Globus pallidus (tissue), 1 donor: ENCODE measurements at regions not wholly inside any gene's neighbourhood (a gene's known extent, or its start where the extent isn't known, plus 50 kb on each side); places are given as distances from the start of the nearest gene placed in this dataset.
"Not testable (repeated sequence)": the region's sequence is repeated elsewhere in the genome, so short reads cannot be mapped to it uniquely, and the experiment has no call there.

Source experiments
- DNase-seq: peaks from one replicate; pipeline ENCODE4 v3.0.0-alpha.2; 2015; ENCODE audit warnings: low spot score

DNA sequence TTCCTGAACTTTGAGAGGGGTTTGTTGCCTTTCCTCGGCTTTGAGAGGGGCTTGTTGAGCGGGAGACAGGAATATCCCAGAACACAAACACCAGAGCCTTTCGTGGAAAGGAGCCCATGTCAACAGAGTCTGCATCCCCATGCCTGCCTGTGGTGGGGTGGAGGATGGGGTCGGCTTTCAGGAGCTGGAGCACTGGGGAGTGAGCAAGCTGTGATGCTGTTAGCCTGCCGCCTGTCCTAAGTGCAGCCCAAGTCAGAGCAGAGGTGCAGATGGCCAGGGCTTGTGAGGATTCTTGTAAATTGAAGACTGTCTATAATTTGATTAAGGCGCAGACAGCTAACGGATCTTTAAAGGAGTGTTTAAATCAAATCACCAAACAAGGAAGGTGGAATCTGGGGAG is 103.3 kb upstream of the ANK2 start:
- no peak for DNase-seq

DNA sequence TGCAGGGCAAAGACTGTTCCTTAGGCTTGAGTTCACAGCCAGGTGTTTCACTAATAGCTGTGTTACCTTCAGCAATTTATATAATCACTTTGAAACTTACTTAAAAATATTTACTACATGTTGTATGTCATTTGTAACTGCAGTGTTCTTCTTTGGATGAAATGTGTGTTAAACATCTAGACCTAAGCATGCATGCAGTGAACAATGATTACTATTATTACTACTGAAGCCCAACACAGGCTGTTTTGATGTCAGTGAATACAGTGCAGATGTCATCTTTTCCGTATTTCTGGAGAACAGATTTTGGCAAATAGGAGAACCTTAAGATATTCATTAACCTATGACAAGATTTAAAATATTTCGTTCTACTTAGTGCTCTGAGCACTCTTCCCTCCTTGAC is 101.8 kb upstream of the ANK2 start:
- no peak for DNase-seq

DNA sequence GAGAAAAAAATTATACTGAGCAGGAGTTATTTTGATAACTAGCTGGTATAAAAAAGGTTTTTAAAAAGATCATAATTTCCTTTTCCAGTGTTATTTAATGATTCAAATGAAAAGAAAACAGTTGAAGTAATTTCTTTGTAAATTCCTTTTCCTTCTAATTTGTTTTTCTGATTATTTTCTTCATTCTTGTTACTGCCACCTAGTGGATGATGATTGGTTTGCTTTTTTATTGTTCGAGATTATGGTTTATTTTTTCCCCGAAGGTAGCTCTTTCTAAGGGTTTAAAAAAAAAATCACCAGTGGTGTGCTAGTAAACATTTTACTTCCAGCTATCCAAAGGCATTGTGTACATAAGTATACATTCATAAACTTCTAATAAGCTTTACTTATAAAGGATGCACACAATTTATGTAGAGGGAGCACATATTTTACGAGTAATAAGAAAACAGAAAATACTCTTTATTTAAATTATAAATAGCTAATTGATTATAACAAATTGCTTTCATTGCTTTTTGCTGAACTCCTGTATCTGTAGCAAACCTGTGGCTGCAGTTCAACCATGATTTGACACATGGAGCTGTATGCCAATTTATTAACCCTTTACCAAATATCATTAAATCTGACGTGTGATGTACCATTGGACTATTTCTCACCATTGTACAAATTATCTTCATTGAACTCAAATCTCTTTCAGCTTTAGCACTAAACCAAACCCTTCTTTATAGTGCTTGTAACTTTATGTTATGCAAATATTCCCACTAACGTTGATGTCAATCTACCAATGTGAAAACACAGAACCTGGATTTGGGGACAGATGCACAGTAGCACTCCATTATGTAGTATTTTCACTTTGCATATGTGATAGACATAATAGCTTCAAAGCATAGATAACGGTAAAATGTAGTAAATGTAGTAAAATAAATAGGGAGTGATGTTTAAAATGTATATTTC is 97.8 kb upstream of the ANK2 start:
- DNase-seq, result no peak

DNA sequence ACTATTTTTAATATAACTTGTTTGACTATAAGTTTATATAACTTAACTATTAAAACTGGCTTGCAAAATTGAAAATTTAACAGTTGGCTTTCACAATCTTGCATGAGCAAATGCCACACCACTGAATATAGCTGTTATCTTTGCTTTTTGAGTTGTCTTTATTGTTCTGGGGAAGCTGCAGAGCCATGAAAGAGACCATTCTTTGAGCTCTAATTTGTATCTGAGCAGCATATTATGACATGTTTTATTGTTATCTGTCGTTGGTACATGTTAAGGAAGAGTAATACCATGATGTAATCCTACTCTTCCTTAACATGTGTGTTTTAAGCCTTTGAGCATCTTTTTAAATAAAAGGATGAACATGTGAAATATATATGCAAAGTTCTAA is 97.1 kb upstream of the ANK2 start:
- peak; percentile 86 for DNase-seq

DNA sequence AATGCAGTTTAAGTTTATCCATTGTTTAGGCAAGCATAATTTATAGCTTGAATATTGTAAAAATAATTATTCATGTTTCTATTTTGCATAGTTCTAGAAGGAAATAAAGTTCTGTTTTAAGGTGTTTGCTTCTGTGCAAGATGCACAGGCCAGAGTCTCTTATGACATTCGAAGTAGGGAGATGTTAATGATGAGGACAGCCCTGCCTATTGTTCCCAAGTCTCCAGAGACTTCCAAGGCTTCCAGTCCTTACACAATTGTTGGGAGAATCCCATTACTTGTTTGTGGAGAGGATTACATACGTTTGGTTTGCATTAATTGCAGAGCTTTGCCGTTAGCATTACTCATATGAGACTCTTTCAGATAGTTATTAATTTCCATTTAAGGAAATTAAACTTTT is 96.2 kb upstream of the ANK2 start:
- no peak for DNase-seq

DNA sequence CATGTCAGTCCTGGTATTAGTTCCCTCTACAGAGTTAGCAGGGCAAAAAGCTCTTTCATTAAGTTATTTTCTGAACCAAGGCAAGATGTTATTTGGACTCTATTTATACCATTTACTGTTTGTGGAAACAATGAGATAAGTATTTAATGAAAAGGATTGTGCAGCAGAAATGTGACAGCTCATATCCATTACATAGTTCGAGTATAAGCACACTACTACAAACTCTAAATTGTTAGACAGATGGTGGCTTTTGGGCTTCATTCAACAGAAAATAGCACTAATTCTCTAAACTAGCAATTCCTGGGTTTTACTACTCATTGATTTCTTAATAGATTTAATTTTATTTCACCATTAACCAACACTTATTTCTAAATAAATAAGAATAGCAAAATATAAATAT is 95.2 kb upstream of the ANK2 start:
- no peak for DNase-seq

DNA sequence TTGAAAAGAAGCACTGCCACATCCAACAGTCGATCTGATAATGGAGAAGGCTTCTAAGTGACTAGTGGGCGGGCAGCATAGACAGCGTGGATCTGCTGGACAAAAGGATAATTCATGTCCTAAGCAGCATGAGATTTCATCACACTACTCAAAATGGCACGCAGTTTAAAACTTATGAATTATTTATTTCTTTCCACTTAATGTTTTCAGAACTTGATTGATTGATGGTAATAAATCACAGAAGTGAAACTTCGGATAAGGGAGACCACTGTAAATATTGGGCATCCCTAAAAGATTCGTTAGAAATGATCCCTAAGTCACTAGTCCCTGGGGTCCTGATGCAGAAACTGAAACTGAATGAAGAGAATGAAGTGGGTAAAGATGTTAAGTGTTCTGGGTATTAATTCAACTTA is 93.0 kb upstream of the ANK2 start:
- peak; percentile 89 for DNase-seq

DNA sequence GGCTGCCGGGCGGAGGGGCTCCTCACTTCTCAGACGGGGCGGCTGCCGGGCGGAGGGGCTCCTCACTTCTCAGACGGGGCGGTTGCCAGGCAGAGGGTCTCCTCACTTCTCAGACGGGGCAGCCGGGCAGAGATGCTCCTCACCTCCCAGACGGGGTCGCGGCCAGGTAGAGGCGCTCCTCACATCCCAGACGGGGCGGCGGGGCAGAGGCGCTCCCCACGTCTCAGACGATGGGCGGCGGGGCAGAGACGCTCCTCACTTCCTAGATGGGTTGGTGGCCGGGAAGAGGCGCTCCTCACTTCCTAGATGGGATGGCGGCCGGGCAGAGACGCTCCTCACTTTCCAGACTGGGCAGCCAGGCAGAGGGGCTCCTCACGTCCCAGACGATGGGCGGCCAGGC is 91.7 kb upstream of the ANK2 start:
- not testable (repeated sequence) for DNase-seq

DNA sequence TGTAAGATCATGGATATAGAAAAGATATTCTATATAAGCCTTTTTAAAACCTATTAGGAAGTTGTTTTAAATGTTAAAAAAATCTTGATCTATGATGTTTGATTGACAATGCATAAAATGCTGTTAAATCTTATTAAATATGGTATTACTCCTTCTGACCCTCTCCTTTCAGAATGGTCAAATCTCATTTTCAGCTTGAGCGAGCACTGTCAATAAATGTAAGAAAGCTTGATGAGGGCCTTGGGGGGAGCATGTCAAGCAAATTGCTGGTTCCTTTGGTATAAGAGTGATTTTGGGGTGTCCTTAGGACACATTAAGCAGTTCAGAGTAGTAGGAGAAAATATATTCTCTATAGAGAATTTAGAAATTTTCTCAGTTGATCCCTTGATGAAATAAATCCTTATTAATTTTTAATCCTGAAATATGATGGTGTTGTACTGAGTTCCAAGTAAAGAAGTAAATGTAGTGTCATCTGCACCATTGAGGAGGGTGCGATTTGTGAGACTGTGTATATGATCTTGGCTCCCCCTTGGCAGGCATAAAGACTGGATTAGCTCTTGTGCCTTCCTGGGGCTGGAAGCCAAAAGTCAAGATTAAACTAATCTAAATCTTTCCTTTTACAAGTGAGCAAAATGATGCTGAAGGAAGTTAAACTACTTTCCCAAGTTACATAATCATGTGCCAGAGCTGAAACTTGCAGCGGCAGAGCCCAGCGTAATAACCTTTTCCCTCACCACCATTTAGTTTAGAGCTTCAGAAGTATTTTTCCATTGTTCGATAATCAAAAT is 82.6 kb upstream of the ANK2 start:
- DNase-seq, result no peak

DNA sequence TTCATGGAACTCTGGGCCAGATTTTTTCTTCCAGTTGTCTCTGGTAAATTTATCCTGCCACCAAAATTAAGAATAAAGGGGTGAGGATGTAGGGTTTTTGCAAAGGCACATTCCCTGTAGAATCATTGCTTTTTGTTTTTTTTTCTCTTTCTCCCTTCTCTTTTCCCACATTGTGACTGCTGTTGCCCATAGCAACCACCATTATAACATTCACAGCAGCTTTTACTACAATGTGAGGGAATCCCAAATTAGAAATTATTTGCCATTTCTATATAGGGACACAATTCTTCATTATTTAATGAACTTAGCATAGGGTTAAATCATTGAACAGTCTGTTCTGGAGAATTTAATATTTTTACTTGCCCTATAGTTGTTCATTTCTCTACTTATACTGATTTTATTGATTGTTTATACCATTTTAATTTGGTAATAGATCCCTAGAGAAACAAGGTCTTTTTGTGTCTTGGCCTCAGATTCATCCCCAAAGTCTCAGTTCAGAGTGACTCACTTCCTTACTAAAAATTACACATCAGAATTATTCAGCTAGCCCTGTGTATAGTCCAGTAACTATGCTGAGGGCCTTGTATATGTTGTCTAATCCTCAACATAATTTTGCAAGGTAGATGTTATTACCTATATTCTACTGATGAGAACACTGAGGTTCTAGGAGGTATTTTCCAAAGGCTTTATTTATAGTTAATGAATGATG is 80.8 kb upstream of the ANK2 start:
- no peak for DNase-seq

DNA sequence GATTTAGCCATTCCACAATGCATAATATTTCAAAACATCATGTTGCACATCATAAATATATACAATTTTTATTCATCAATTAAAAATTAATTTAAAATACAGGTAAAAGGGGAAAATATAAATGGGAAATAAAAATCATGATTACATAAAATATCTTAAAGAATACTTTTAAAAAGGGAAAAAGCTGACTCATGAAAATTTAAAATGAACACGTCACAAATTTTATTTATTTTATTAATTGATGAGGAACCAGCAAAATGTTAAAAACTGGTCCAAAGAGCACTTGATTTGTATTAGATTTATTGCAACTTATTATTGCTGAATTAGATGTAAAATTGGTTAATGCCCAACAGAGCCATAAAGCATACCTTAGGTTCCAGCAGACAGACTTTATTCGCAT is 78.5 kb upstream of the ANK2 start:
- no peak for DNase-seq

DNA sequence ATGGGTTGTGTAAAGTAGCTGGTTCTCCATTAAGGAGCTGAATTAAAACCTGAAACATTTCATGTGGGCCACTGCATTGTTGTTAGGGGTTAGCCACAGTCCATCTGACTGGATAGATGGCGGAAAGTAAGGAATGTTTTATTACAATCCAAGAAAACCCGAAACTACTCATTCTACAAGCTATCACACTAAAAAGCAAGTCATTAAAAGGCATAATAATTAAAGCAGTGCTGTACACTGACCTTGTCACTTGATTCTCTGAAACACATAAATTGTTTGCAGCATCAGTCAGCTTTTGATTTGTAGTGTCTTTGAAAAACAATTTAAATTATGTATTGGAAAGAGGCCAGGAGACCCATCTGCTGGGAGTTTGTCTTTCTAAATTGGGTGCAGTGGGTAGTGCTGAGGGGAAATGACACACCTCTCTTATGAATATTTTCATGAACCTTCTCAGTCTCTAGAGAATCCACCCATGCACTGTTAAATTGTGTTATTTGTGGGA is 75.7 kb upstream of the ANK2 start:
- no peak for DNase-seq

DNA sequence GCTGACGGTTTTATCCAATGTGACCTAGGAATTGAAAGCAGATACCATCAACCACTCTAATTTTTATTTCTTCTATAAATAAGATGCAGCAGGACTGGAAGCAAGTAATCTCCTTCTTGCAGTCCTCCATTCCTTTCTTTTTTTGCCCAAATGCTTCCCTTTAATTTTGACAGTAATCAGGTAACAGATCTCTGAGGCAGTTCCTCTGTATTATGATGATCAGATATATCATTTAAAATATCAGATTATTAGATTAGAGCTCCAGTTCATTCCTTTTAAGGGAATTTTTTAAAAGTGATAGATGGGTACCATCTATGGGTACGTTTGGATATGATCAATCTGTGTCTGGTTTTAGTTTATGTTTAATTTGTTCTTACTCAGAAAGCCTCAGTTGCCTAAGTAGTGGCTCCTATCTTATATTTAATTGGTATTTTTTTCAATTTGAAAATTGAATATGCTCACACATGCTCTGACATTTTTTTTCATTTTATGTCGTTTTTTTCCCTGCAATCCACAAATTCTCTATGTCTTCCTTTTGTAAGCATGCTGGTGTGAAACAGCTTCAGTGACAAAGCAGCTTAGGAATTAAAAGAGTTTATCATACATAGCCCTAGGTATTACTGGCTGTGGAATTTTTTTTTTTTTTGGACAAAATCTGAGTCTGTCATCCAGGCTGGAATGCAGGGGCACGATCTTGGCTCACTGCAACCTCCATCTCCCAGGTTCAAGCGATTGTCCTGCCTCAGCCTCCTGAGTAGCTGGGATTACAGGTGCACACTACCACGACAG is 73.7 kb upstream of the ANK2 start:
- DNase-seq, result no peak

DNA sequence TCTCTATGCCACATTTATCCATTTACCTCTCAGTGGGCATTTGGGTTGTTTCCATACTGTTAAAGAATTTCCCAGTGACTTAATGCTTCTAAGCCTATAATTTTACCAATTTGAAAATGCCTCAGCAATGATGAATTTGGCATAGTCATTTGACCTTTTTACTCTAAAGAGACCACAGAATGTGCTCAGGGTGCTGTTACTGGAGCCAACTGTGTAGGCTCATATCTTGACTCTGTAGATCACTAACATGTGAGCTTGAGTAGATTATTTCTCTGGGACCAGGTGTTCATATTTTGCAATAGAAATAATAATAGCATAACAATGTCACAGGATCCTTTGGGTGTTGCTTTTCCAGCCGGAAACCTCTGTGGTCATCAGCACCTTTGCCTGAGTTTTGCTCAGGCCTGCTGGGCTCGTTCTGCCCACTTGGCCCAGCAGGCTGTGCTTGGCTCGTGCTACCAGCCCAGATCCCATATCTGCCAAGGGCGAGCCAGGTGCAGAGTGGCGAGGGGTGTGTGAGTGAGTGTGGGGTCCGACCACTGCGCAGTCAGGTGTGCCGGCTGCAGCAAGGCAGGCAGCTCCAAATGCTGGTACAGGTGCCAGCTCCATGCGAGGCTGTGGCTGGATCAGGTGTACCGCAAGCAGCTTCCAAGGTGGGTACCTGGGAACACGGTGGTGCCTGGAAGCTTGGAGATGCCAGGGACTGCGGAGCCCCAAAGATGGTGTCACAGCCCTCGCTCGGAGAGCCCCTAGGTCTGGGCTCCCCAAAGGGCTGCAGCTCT is 70.6 kb upstream of the ANK2 start:
- DNase-seq, result no peak

DNA sequence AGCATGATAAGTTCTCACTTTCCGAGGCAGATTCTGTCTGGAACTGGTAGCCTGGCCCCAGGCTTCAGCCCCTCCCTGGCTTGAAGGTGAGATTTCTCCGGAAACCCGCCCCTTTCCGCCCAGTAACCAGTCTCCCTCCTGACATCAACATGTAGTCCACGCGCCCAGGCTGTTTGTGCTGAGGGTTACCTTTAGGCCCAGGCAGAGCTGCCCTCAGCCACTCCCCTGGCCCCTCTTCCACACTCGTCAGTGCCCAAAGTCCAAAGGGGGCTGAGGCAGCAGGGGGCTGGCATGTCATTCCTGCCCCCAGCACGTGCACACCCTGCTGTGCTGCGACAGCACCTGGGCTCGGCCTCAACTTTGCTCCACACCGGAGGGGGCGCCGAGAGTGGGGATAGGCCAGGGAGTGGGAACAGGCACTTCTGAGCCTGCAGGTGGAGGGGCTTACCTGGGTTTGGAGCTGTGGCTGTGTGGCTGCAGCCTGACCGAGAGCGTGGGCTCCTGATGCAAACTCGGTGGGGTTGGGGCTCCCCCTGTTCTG is 69.5 kb upstream of the ANK2 start:
- no peak for DNase-seq

DNA sequence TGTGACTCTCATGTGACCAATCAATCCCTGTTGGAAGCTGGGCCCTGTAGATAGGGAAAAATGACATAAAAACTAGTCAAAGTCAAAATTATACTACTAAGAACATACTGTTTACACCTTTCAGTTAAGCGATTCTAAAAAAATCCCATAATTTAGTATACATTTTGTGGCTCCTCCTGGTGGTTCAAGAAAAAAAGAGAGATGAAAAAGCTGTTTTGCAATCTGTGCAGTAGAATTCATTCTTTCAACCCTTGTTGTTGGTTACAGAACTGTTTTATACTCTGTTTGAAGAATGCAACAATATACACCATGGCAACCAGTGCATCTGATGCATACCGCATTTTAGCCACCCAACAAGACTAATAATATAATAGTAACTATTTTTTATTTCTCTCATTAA is 66.8 kb upstream of the ANK2 start:
- no peak for DNase-seq

DNA sequence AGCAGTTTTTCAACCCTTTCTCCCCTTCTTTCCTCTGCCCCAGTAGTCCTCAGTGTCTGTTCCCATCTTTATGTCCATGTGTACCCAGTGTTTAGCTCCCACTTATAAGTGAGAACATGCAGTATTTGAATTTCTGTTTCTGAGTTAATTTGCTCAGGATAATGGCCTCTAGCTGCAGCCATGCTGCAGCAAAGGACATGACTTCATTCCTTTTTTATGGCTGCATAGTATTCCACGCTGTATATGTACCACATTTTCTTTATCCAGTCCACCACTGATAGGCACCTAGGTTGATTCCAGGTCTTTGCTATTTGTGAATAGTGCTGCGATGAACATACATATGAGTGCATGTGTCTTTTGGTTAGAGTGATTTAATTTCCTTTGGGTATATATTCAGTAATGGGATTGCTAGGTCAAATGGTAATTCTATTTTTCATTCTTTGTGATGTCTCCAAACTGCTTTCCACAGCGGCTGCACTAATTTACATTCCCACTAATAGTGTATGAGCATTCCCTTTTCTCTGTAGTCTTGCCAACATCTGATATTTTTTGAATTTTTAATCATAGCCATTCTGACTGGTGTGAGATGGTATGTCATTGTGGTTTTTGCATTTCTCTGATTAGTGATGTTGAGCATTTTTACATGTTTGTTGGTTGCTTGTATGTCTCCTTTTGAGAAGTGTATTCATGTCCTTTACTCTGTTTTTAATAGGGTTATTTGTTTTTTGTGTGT is 54.6 kb upstream of the ANK2 start:
- no peak for DNase-seq
